ENCODE measurements at regions not wholly inside any gene's neighbourhood (a gene's known extent, or its start where the extent isn't known, plus 50 kb on each side); places are given as distances from the start of the nearest gene placed in this dataset.

- no peak overlapping the region for H3K4me2 ChIP-seq (ENCODE audit: low read length)
- H2BK120ac ChIP-seq (ENCODE audit: insufficient read depth, low read length, poor library complexity): peak overlapping the region; percentile 50
- H3K9ac ChIP-seq (ENCODE audit: low read length): no peak overlapping the region
- peaks cover 46% of the 10 kb centered on the region for H3K79me1 ChIP-seq (ENCODE audit: low read length)
- H3K4ac ChIP-seq (ENCODE audit: low read depth, low read length): no peak overlapping the region
- H2BK12ac ChIP-seq (ENCODE audit: low read length): peak overlapping the region; percentile 5
- no peak overlapping the region for H4K8ac ChIP-seq (ENCODE audit: low read depth, low read length)
- H3K79me2 ChIP-seq (ENCODE audit: control insufficient read depth, insufficient read depth, low read length, poor library complexity): peaks cover 5% of the 10 kb centered on the region
- H2AK5ac ChIP-seq (ENCODE audit: low read length): no peak overlapping the region
- no peak for DNase-seq
- H4K91ac ChIP-seq (ENCODE audit: low read depth, low read length): peak overlapping the region; percentile 22
- H3K18ac ChIP-seq (ENCODE audit: low read length): no peak overlapping the region
- H3K27me3 ChIP-seq (ENCODE audit: insufficient read depth, low read length): no peaks in the 10 kb centered on the region
- no peak overlapping the region for H3K23ac ChIP-seq (ENCODE audit: low read length)
- peaks cover 28 to 37% of the 10 kb centered on the region in 2 experiments for H3K4me1 ChIP-seq (ENCODE audit: control insufficient read depth in 1 of 2, insufficient read depth in 2 of 2, low read length in 2 of 2)
- H4K12ac ChIP-seq (ENCODE audit: low read depth, low read length): no peak overlapping the region
- H3K14ac ChIP-seq (ENCODE audit: low read length): peak overlapping the region; percentile 0
- no peak overlapping the region for H3K4me3 ChIP-seq (ENCODE audit: low read depth, low read length)
- no peaks in the 10 kb centered on the region for H3K36me3 ChIP-seq (ENCODE audit: control insufficient read depth in 1 of 2, insufficient read depth in 2 of 2, low read length in 2 of 2)
- peak overlapping the region; percentile 2 for H2BK5ac ChIP-seq (ENCODE audit: low read depth, low read length, poor library complexity)
- WGBS (ENCODE audit: extremely low coverage, insufficient coverage, insufficient read length): no CpG with 5 or more reads among the region's 6 CpGs
- H2AFZ ChIP-seq (ENCODE audit: insufficient read depth, low read length, poor library complexity): no peak overlapping the region
- H3K9me3 ChIP-seq (ENCODE audit: insufficient read depth, low read depth, low read length): no peaks in the 10 kb centered on the region
- no peak overlapping the region for H3K27ac ChIP-seq (ENCODE audit: low read depth, low read length)
Measured at GRCh38 chr1:234989019-234989418, 139.6 kb downstream of the TOMM20 start.

- Histone ChIP-seq H4K12ac (ENCODE audit: low read depth, low read length) (no peak overlapping the region), H3K9ac (ENCODE audit: low read length) (no peak overlapping the region), H3K14ac (ENCODE audit: low read length) (no peak overlapping the region), H3K9me3 (ENCODE audit: insufficient read depth, low read depth, low read length) (no peaks in the 10 kb centered on the region), H4K91ac (ENCODE audit: low read depth, low read length) (no peak overlapping the region), H3K27me3 (ENCODE audit: insufficient read depth, low read length) (no peaks in the 10 kb centered on the region), H3K79me1 (ENCODE audit: low read length) (peaks cover 47% of the 10 kb centered on the region), H2BK120ac (ENCODE audit: insufficient read depth, low read length, poor library complexity) (peak overlapping the region; percentile 66), H2AFZ (ENCODE audit: insufficient read depth, low read length, poor library complexity) (no peak overlapping the region), H2AK5ac (ENCODE audit: low read length) (no peak overlapping the region), H3K4me3 (ENCODE audit: low read depth, low read length) (no peak overlapping the region), H3K18ac (ENCODE audit: low read length) (no peak overlapping the region), H3K4me2 (ENCODE audit: low read length) (no peak overlapping the region), H3K4ac (ENCODE audit: low read depth, low read length) (no peak overlapping the region), H3K36me3 (ENCODE audit: control insufficient read depth in 1 of 2, insufficient read depth in 2 of 2, low read length in 2 of 2) (no peaks in the 10 kb centered on the region), H3K79me2 (ENCODE audit: control insufficient read depth, insufficient read depth, low read length, poor library complexity) (peaks cover 5% of the 10 kb centered on the region), H2BK5ac (ENCODE audit: low read depth, low read length, poor library complexity) (peak overlapping the region; percentile 35), H3K27ac (ENCODE audit: low read depth, low read length) (peak overlapping the region; percentile 78), H4K8ac (ENCODE audit: low read depth, low read length) (no peak overlapping the region), H2BK12ac (ENCODE audit: low read length) (no peak overlapping the region), H3K23ac (ENCODE audit: low read length) (no peak overlapping the region), H3K4me1 (ENCODE audit: control insufficient read depth in 1 of 2, insufficient read depth in 2 of 2, low read length in 2 of 2) (peaks cover 30 to 38% of the 10 kb centered on the region in 2 experiments)
- WGBS (ENCODE audit: extremely low coverage, insufficient coverage, insufficient read length): no CpG with 5 or more reads among the region's 4 CpGs
- DNase-seq: no peak
Measured at GRCh38 chr1:234988536-234988935, 140.1 kb downstream of the TOMM20 start.

GRCh38 chr1:234988155-234988517, 140.5 kb downstream of the TOMM20 start:
- no peak overlapping the region for H4K12ac ChIP-seq (ENCODE audit: low read depth, low read length)
- H3K27me3 ChIP-seq (ENCODE audit: insufficient read depth, low read length): no peaks in the 10 kb centered on the region
- no peak overlapping the region for H3K4ac ChIP-seq (ENCODE audit: low read depth, low read length)
- peaks cover 48% of the 10 kb centered on the region for H3K79me1 ChIP-seq (ENCODE audit: low read length)
- H3K4me3 ChIP-seq (ENCODE audit: low read depth, low read length): no peak overlapping the region
- H2AK5ac ChIP-seq (ENCODE audit: low read length): no peak overlapping the region
- peak overlapping the region; percentile 94 for H4K91ac ChIP-seq (ENCODE audit: low read depth, low read length)
- no peaks in the 10 kb centered on the region for H3K36me3 ChIP-seq (ENCODE audit: control insufficient read depth in 1 of 2, insufficient read depth in 2 of 2, low read length in 2 of 2)
- no peaks in the 10 kb centered on the region for H3K9me3 ChIP-seq (ENCODE audit: insufficient read depth, low read depth, low read length)
- peak overlapping the region; percentile 47 for H3K4me2 ChIP-seq (ENCODE audit: low read length)
- no CpG with 5 or more reads among the region's 2 CpGs for WGBS (ENCODE audit: extremely low coverage, insufficient coverage, insufficient read length)
- peak overlapping the region; percentile 97 for H3K27ac ChIP-seq (ENCODE audit: low read depth, low read length)
- peaks cover 30 to 38% of the 10 kb centered on the region in 2 experiments for H3K4me1 ChIP-seq (ENCODE audit: control insufficient read depth in 1 of 2, insufficient read depth in 2 of 2, low read length in 2 of 2)
- H3K23ac ChIP-seq (ENCODE audit: low read length): no peak overlapping the region
- peaks cover 5% of the 10 kb centered on the region for H3K79me2 ChIP-seq (ENCODE audit: control insufficient read depth, insufficient read depth, low read length, poor library complexity)
- no peak overlapping the region for H3K9ac ChIP-seq (ENCODE audit: low read length)
- peak overlapping the region; percentile 98 for H2BK5ac ChIP-seq (ENCODE audit: low read depth, low read length, poor library complexity)
- peak overlapping the region; percentile 97 for H2BK120ac ChIP-seq (ENCODE audit: insufficient read depth, low read length, poor library complexity)
- no peak overlapping the region for H3K18ac ChIP-seq (ENCODE audit: low read length)
- no peak for DNase-seq
- H3K14ac ChIP-seq (ENCODE audit: low read length): no peak overlapping the region
- no peak overlapping the region for H2BK12ac ChIP-seq (ENCODE audit: low read length)
- H2AFZ ChIP-seq (ENCODE audit: insufficient read depth, low read length, poor library complexity): no peak overlapping the region
- H4K8ac ChIP-seq (ENCODE audit: low read depth, low read length): no peak overlapping the region

- Histone ChIP-seq H2BK120ac (ENCODE audit: insufficient read depth, low read length, poor library complexity) (peak overlapping the region; percentile 97), H2BK12ac (ENCODE audit: low read length) (peak overlapping the region; percentile 89), H2AFZ (ENCODE audit: insufficient read depth, low read length, poor library complexity) (no peak overlapping the region), H3K4me2 (ENCODE audit: low read length) (peak overlapping the region; percentile 47), H3K4ac (ENCODE audit: low read depth, low read length) (peak overlapping the region; percentile 5), H3K27me3 (ENCODE audit: insufficient read depth, low read length) (no peaks in the 10 kb centered on the region), H3K14ac (ENCODE audit: low read length) (peak overlapping the region; percentile 92), H2BK5ac (ENCODE audit: low read depth, low read length, poor library complexity) (peak overlapping the region; percentile 98), H3K9me3 (ENCODE audit: insufficient read depth, low read depth, low read length) (no peaks in the 10 kb centered on the region), H4K12ac (ENCODE audit: low read depth, low read length) (no peak overlapping the region), H2AK5ac (ENCODE audit: low read length) (peak overlapping the region; percentile 78), H3K79me1 (ENCODE audit: low read length) (peaks cover 49% of the 10 kb centered on the region), H3K4me1 (ENCODE audit: control insufficient read depth in 1 of 2, insufficient read depth in 2 of 2, low read length in 2 of 2) (peaks cover 30 to 38% of the 10 kb centered on the region in 2 experiments), H3K9ac (ENCODE audit: low read length) (no peak overlapping the region), H4K8ac (ENCODE audit: low read depth, low read length) (peak overlapping the region; percentile 90), H3K79me2 (ENCODE audit: control insufficient read depth, insufficient read depth, low read length, poor library complexity) (peaks cover 5% of the 10 kb centered on the region), H3K27ac (ENCODE audit: low read depth, low read length) (peak overlapping the region; percentile 97), H3K36me3 (ENCODE audit: control insufficient read depth in 1 of 2, insufficient read depth in 2 of 2, low read length in 2 of 2) (no peaks in the 10 kb centered on the region), H4K91ac (ENCODE audit: low read depth, low read length) (peak overlapping the region; percentile 97), H3K23ac (ENCODE audit: low read length) (no peak overlapping the region), H3K18ac (ENCODE audit: low read length) (peak overlapping the region; percentile 76), H3K4me3 (ENCODE audit: low read depth, low read length) (no peak overlapping the region)
- WGBS (ENCODE audit: extremely low coverage, insufficient coverage, insufficient read length): no CpG with 5 or more reads among the region's 14 CpGs
- peak; percentile 94 to 95 for DNase-seq
Measured at GRCh38 chr1:234987415-234988154, 141.1 kb downstream of the TOMM20 start.
